ENCODE measurements at regions not wholly inside any gene's neighbourhood (a gene's known extent, or its start where the extent isn't known, plus 50 kb on each side); places are given as distances from the start of the nearest gene placed in this dataset.

GRCh38 chr15:36313736-36314280, 265.6 kb upstream of the CDIN1 start:
- no peak for DNase-seq

- DNase-seq: no peak
Observed at GRCh38 chr15:36315649-36316048, 263.8 kb upstream of the CDIN1 start.

DNA sequence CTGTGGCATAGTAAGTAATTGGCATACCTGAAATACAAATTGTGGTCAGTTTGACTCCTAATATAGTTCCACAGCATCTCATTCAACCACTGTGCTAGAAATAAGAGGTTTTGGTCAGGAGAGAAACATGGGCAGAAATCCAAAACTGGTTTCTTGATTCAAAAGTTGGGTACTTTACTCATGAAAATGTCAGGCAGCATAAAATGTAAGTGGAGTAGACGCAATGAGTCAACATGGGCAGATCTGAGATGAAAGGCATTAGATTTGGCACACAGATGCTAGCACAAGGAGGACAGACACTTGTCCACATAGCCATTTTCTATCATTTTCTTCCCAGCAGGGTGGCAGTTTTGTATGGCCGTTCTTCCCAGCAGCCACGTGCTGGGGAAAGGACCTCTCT, 255.8 kb upstream of the CDIN1 start:
- no peak for DNase-seq

DNA sequence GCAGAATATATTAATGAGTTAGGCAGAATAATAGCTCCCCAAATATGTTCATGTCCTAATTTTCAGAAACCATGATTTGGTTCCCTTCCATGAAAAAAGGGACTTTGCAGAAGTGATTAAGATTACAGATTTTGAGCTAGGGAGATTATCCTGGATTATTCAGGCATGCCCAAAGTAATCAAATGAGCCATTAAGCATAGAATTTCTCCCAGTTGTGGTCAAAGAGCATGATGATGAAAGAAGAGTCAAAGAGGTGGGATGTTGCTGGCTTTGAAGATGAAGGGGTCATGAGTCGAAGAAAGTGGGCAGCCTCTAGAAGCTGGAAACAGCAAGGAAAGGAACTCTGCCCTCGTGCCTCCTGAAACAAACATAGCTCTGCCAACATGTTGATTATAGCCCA, 254.2 kb upstream of the CDIN1 start:
- DNase-seq: no peak

- DNase-seq: no peak
Observed at GRCh38 chr15:36329592-36329991, 249.8 kb upstream of the CDIN1 start.

GRCh38 chr15:36330598-36330997, 248.8 kb upstream of the CDIN1 start:
- DNase-seq: no peak

DNA sequence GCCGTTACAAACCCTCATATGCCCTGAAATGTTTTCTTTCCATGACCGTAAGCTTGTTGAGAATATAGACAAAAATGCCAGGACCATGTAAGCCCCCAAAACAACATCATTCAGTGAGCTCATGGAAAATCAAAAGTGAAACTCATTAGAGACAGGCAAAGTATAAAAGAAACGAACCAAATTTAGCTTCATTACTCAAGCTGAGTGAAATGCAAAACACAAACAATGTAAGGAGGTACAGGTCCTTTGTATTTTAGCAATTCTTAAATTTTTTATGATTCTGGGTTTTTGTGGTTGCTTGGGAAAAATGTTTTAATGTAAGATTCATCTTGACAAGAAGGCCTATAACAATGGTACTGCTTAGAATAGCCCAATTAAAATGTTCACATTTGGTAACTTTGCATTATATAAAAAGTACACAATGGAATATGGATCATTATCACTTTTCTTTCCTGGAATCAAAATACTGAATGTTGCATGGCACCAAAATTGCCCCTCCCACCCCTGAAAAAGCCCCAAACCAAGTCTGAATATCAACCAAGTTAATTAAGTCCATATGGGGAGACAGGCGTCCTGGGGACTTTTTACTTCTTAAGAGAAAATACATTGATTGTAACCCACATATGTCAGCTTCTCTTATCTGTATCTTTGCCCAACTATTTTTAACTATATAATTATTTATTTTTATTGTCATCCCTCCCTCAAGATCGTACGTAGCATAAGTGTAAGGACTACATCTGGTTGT, 247.7 kb upstream of the CDIN1 start:
- DNase-seq: no peak

GRCh38 chr15:36332301-36332700, 247.1 kb upstream of the CDIN1 start:
- DNase-seq: no peak

- DNase-seq: no peak
Observed at GRCh38 chr15:36332896-36333295, 246.5 kb upstream of the CDIN1 start.

DNA sequence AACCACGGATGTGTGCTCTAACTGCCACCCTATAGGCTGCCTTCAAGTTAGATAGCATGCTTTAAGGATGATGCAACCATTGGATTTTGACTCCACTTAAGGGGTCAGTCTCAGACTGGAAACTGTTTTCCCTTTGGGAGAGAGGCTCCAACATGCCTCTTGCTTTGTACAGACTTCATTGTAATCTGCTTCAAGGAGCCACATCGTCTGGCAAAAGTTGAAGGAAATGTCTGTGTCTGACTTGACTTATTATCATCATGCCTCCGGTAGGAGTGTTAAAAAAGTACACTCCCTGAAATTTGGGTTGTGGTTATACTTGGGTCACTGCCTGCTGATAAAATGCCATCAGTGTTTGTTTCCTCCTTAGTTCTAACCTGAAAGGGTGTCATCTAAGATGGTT, 245.4 kb upstream of the CDIN1 start:
- DNase-seq: no peak

DNA sequence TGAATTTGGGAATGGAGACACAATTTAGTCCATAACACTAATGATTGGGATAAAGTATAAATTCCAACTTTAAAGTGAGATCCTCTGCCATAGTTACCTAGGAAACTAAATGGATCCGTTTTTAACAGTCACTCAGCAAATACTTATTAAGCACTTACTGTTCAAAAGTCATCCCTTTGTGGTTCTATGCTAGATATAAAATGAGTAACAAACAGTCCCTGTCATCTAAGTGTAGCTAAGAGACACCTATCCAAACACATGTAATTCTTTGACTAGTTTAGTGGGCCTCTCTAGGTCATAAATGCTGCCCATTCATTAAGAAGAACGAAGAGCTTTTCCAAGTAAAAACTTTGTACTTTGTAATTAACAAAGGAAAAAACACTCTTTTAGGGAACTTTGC, 244.2 kb upstream of the CDIN1 start:
- no peak for DNase-seq

- no peak for DNase-seq
Observed at GRCh38 chr15:36335659-36336058, 243.8 kb upstream of the CDIN1 start.

DNA sequence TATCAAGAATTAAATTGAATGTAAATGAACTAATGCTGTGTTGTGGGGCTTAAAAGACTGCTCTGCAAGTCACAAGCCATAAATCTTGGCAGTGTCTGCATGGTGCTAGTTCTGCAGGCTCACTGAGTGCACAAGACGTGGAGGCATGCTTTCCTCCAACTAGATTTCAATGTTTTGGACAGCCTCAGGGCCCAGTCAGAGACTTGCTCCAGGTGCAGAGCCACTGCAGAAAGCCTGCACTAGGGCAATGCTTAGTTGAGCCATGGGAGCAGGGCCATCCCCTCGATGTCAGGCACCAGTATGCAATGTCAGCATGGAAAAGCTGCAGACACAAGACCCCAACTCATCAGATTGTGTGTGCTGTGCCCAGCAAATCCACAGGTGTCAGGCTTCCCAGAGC, 234.5 kb upstream of the CDIN1 start:
- DNase-seq: no peak

GRCh38 chr15:36347272-36347858, 232.1 kb upstream of the CDIN1 start:
- DNase-seq: no peak

DNA sequence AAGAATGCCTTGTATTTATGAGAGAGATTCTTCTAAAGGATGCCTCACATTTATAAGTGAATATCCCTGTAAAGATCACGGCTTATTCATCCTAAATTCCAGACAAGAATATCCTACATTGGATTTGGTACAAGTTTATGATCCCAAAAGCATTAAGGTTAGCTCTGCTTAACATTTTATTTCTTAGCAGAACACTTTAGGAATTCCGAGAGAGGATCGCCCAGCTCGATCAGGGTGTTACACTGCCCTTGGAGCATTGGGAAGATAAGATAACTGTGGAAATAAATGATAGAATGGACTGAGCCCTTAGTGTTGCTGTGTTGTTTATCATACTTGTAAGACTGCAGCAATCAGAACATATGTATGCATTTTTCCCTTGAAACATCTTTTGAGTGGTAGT, 223.0 kb upstream of the CDIN1 start:
- DNase-seq: no peak

DNA sequence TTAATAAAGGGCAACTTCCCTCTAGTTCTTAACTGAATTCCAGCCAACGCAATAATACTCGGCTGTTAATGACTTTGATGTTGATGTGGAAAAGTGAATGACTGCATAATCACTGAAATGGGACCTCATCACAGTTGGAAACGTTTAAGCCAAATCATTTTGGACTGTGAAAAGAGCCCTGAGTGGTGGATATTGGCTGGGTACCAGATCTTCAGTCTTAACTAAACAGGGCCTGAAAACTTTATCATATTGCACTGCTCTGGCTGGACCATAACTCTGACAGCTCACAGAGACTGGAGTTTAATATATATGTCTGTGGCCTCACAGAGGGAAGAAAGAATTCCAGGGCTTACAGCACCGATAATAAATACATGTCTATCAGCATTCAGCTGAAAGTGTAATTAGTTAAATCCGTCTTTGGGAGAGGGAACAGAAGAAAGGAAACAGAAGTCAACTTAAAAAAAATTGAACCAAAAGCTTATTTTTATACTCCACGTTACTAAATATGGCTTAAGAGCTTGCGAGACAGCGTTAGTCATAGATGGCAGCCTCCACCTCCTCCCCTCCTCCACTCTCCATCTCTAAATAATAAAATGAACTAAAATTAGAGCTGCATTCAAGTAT, 222.3 kb upstream of the CDIN1 start:
- DNase-seq: no peak

GRCh38 chr15:36358094-36358493, 221.3 kb upstream of the CDIN1 start:
- DNase-seq: no peak

GRCh38 chr15:36358523-36358922, 220.9 kb upstream of the CDIN1 start:
- no peak for DNase-seq

DNA sequence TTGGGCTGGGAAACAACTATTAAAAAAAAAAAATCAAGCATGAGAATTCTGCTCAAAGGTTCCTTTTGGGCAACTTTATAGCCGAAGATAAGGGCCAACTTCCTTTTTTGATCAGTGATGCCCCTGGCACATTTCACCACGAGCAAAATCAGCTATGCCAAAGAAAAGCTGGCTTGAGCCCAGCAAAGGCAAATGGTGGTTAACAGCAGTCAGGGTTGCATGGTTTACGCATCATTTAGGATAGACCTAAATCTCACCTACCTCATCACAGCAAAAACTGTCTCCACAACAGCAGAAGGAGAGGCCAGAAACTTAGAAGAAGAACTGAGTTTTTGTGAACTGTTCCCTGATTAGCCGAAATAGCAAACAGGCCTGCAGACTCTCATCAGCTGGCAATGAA, 220.1 kb upstream of the CDIN1 start:
- DNase-seq: no peak

DNA sequence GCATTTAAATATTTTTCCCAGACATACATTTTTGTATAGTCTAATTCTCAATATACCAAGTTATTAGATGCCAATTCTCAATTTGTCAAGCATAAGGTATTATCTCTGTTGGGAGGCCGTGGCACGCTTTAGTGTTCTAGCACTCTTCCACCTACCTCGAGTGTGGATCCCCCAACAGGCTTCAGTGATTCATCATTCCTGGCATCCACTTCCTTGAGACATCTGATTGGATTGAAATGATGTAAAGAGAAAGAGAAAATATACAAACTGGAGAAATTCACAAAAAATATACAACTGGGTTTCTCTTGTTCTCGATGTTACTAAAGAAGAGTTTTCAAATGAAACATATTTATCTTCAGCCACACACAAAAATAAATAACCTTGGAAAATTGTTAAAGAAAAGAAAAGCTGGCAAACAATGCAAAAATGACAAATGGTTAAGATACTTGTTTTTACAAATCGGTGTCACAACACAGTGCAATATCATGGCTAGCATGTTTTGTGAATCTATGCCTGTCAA, 218.0 kb upstream of the CDIN1 start:
- DNase-seq: no peak

- DNase-seq: no peak
Observed at GRCh38 chr15:36362509-36362915, 216.9 kb upstream of the CDIN1 start.

DNA sequence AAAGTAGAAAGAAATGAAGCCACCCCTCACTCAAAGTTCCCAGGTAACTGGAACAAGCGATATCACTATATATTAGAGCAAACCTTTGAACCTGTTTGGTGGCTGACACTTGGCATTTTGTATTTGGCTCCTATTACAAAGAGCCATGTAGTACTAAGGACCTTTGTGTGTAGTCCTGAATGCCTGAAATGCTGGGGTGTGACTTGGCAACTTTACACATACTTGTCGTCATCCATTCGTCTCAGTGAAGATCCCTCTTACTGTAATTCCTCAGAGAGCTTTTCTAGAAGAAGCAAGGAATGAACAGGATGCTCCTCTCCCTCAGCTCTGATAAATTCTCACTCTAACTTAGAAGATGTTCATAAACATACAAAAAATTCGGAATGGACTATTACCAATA, 216.1 kb upstream of the CDIN1 start:
- no peak for DNase-seq

DNA sequence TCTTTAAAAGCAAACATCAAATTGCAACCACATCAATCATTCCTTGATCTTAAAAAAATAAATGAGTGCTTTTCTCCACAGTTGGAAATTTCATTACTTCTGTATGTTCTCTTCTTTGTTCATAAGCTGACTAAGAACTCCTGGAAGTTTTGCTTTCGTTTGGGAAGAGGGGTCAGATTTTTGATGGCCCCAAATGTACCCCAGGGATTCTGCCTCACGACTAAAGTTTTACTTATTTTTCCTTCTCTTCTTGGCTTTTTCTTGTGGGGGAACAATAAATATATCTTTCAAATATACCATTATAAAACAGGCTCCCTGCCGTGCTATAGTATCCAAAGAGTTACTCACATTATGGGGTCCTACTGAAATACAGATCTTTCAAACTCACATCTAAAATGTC, 215.0 kb upstream of the CDIN1 start:
- DNase-seq: no peak

- DNase-seq: no peak
Observed at GRCh38 chr15:36365963-36366362, 213.5 kb upstream of the CDIN1 start.
